ENCODE measurements at regions not wholly inside any gene's neighbourhood (a gene's known extent, or its start where the extent isn't known, plus 50 kb on each side); places are given as distances from the start of the nearest gene placed in this dataset.

GRCh38 chr1:194710671-194711070, 1524.3 kb upstream of the B3GALT2 start:
- Histone ChIP-seq H3K36me3 (ENCODE audit: low read depth) (no peaks in the 10 kb centered on the region), H3K4me3 (no peak overlapping the region), H3K9me2 (ENCODE audit: insufficient read depth) (0 out of 2 replicates have a peak, but pooled peaks cover 1% of the 10 kb centered on the region), H2AFZ (no peak overlapping the region), H3K27ac (no peak overlapping the region), H3F3A (ENCODE audit: insufficient read depth, low read depth) (no peaks in the 10 kb centered on the region), H3K9me3 (ENCODE audit: insufficient read depth, low read depth) (no peaks in the 10 kb centered on the region), H3K79me2 (ENCODE audit: low read depth) (no peaks in the 10 kb centered on the region), H3K27me3 (ENCODE audit: insufficient read depth, low read depth) (no peaks in the 10 kb centered on the region), H3K4me2 (no peak overlapping the region), H4K20me1 (ENCODE audit: insufficient read depth) (no peaks in the 10 kb centered on the region), H3K4me1 (replicated peaks; ENCODE audit: insufficient read depth) (no peaks in the 10 kb centered on the region)
- CTCF ChIA-PET: no interaction called here
- DNase-seq: no peak
- TF ChIP-seq EZH2 (IDR thresholded peaks at IDR 0.05; ENCODE audit: low read depth) (no peak), CTCF (conservative IDR thresholded peaks at IDR 0.05) (no peak)
- POLR2A ChIA-PET (ENCODE audit: unreplicated experiment): no interaction called here
- intact Hi-C loops (cut with micrococcal nuclease; ENCODE audit: unreplicated experiment): no loop called here
- no TSS peak for BruUV-seq (replicated peaks)

GRCh38 chr1:194709439-194709838, 1523.0 kb upstream of the B3GALT2 start:
- TF ChIP-seq EZH2 (IDR thresholded peaks at IDR 0.05; ENCODE audit: low read depth): no peak
- no peak for TF ChIP-seq CTCF (conservative IDR thresholded peaks at IDR 0.05)
- DNase-seq: no peak
- no peak overlapping the region for H3K4me3 ChIP-seq

GRCh38 chr1:194707074-194707473, 1520.7 kb upstream of the B3GALT2 start:
- H3K4me3 ChIP-seq: no peak overlapping the region
- intact Hi-C loops (cut with micrococcal nuclease; ENCODE audit: unreplicated experiment): no loop called here
- H3K79me2 ChIP-seq (ENCODE audit: low read depth): no peaks in the 10 kb centered on the region
- 0 out of 2 replicates have a peak, but pooled peaks cover 3% of the 10 kb centered on the region for H3K9me2 ChIP-seq (ENCODE audit: insufficient read depth)
- no peaks in the 10 kb centered on the region for H3F3A ChIP-seq (ENCODE audit: insufficient read depth, low read depth)
- H3K27ac ChIP-seq: no peak overlapping the region
- H3K36me3 ChIP-seq (ENCODE audit: low read depth): no peaks in the 10 kb centered on the region
- no peak overlapping the region for H3K4me2 ChIP-seq
- no peaks in the 10 kb centered on the region for H3K4me1 ChIP-seq (replicated peaks; ENCODE audit: insufficient read depth)
- no peak for DNase-seq
- no peaks in the 10 kb centered on the region for H3K9me3 ChIP-seq (ENCODE audit: insufficient read depth, low read depth)
- no peaks in the 10 kb centered on the region for H4K20me1 ChIP-seq (ENCODE audit: insufficient read depth)
- CTCF ChIA-PET: no interaction called here
- POLR2A ChIA-PET (ENCODE audit: unreplicated experiment): no interaction called here
- BruUV-seq (replicated peaks): no TSS peak
- no peaks in the 10 kb centered on the region for H3K27me3 ChIP-seq (ENCODE audit: insufficient read depth, low read depth)
- TF ChIP-seq CTCF (conservative IDR thresholded peaks at IDR 0.05): no peak
- no peak for TF ChIP-seq EZH2 (IDR thresholded peaks at IDR 0.05; ENCODE audit: low read depth)
- H2AFZ ChIP-seq: no peak overlapping the region

More at GRCh38 chr1:194709439-194709838, 1523.0 kb upstream of the B3GALT2 start:
- H3K27me3 ChIP-seq (ENCODE audit: insufficient read depth, low read depth): no peaks in the 10 kb centered on the region
- no peaks in the 10 kb centered on the region for H3K9me3 ChIP-seq (ENCODE audit: insufficient read depth, low read depth)
- CTCF ChIA-PET: no interaction called here
- H2AFZ ChIP-seq: no peak overlapping the region
- H3K4me1 ChIP-seq (replicated peaks; ENCODE audit: insufficient read depth): no peaks in the 10 kb centered on the region
- H3K9me2 ChIP-seq (ENCODE audit: insufficient read depth): 0 out of 2 replicates have a peak, but pooled peaks cover 3% of the 10 kb centered on the region
- no peaks in the 10 kb centered on the region for H4K20me1 ChIP-seq (ENCODE audit: insufficient read depth)
- H3F3A ChIP-seq (ENCODE audit: insufficient read depth, low read depth): no peaks in the 10 kb centered on the region
- H3K36me3 ChIP-seq (ENCODE audit: low read depth): no peaks in the 10 kb centered on the region
- H3K27ac ChIP-seq: no peak overlapping the region
- no peaks in the 10 kb centered on the region for H3K79me2 ChIP-seq (ENCODE audit: low read depth)
- no TSS peak for BruUV-seq (replicated peaks)
- intact Hi-C loops (cut with micrococcal nuclease; ENCODE audit: unreplicated experiment): no loop called here
- POLR2A ChIA-PET (ENCODE audit: unreplicated experiment): no interaction called here
- H3K4me2 ChIP-seq: no peak overlapping the region

Measured in PC-9 (cell line).